GM19395 (cell line): ENCODE measurements at regions not wholly inside any gene's neighbourhood (a gene's known extent, or its start where the extent isn't known, plus 50 kb on each side); places are given as distances from the start of the nearest gene placed in this dataset.

ENCODE experiments used
- ATAC-seq: cut with Tn5 transposase; IDR thresholded peaks from one replicate; pipeline ENCODE4 v1.9.1; 2021; ENCODE audit warnings: mild to moderate bottlenecking, moderate library complexity; ENCODE audit not compliant: unreplicated experiment

DNA sequence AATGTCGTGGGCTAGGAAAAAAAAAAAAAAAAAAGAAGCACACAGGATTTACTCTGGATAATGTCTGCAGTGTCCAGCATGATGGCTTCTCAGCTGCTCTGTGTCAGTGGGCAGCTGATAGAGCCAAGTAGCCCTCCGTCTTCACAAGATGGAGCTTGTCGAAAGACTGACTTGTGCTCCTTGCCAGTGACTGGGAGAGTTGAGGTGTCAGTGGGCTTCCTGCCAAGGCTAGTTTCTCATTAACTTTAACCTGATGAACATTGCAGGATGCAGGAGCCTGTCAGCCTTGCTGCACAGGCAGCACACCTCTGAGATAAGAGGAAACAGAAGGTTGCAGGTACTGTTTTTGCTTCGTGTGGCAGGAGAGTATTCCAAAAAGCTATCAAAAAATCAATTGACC is 171.4 kb upstream of the SGCD start:
- no peak for ATAC-seq

DNA sequence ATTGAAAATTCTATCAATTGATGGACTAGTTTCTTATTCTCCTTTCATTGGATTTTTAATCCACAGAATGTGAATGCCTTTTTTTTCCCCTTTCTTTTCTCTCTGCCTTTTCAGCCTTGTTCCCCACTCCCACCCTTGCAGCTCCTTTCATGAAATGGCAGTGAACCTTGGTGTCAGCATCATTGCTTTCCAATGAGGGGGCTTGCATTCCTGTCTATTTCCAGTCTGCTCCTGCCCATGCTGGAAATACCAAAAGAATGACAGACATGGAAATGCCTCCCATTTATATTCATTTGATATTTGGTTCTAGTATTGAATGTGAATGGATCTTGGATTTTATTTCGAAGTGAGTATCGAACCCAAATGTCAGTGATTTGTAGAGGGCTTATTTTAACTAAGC is 162.7 kb upstream of the SGCD start:
- no peak for ATAC-seq

DNA sequence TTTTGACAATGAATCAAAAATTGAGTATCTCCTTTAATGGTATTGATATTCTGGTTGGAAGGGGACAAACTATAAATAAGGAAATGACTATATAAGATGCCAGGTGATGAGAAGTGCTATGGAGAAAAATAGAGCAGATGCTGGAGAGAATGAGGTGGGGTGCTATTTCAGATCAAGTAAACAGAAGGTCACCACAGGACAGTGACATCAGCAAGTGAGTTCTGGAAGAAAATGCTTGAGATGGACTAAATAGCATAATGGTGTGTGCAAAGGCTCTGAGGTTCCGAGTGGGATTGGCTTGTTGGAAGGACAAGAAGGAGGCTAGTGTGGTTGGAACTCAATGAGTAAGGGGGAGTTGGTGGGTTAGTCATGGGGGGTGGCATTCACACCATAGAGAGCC is 157.5 kb upstream of the SGCD start:
- no peak for ATAC-seq

DNA sequence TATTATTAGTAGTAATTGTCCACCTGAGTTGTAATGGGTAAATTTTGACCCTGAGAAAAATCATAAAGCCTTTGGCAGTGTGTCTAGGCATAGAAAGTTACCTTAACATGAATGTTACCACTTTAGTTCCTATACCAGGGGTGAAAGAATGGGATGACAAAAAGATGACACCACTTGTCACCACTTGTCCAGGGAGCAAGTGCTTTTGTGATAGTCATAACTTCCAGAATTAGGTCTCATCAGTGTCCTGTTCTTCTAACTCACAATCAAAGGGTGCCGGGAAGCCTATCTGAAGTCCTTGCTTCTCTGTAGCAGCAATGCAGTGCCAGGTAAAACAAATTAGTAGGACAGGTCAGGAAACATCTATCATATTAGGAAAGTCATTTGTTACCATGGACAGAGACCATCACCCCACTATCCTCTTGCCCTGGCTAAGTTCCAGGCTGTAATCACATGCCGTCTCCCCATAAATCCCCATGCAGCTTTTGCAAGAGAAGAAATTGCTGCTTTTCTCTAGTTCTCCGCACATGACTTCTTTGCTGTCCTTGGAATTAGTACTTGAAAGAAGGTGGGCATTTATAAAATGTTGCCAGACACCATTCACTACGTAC is 156.5 kb upstream of the SGCD start:
- ATAC-seq = no peak

DNA sequence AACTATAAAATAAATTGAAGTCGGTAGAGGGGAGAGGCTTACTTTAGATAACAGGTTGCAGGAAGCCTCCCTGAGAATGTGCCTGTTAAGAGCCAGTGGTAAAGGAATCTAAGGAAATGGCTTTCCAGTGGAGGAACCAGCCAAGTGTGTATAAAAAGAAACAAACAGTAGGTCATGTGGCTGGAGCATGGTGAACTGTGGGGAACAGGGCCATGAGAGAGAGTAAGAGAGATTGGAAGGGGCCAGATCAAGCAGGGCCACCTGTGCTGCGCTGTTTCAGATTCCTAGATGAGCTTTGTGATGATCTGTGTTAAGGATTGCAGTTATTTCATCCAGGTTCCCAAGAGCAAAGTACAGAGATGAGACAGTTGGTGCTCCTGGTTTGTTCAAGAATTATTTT is 152.7 kb upstream of the SGCD start:
- no peak for ATAC-seq

DNA sequence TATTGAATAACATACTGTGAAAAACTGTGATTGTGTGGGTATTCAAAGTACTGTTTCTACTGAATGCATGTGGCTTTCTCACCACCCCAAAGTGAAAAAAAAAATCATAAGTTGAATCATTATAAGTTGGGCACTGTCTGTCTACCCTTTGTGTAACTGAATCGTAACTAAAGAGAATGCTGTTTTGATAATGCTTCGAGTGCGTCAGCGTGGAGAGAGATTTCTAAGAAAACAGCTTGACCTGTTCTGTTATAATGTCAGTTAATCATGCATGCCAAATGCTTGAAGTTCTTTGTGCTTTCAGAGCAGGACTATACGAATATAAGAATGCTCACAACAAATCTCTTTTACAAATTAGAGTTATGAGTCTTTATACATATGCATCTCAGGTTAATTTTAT is 148.8 kb upstream of the SGCD start:
- ATAC-seq = no peak

DNA sequence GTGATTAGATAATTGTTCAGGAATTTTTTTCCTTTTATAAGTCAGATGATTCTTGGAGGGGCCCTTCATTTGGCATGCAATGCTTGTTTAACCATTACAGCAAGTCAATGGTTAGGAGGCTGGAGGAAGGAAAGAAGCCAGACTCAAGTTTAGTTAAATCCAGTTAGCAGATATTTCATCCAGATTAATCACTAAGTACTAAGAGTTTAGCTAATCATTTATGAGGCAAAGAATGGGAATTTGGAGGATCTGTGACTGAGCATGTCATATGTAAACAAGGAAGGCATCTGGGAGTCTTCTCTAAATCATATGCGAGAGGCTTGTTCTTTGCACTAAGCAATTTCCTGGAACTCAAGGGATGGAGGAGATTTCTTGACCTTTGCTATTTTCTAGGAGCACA is 145.3 kb upstream of the SGCD start:
- ATAC-seq = no peak

DNA sequence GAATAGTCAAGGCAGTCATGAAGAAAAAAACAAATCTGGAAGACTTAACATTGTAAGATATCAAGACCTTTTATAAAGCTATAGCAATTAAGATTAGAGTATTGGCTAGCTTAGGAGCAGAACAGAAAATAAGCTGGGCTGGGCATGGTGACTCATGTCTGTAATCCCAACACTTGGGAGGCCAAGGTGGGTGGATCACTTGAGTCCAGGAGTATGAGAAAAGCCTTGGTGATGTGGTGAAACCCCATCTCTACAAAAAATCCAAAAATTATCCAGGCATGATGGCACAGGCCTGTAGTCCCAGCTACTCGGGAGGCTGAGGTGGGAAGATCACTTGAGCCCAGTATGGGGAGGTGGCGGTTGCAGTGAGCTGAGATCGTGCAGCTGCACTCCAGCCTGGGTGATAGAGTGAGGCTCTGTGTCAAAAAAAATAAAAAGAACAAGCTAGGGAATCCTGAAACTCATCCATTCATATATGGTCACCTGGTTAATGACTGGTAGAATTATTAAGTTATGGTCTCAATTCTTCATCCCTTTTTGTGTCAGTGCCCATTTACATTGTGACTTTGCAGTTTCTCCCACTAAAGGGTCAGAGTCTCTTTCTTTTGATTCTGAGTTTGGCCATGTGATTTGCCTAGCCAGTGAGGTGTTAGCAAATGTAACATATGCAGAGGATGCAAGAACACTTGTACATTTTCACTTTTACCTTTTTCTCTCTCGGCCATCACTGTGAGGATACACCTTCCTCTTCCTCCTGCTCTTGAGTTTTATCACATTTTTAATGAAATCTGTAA is 144.6 kb upstream of the SGCD start:
- no peak for ATAC-seq

DNA sequence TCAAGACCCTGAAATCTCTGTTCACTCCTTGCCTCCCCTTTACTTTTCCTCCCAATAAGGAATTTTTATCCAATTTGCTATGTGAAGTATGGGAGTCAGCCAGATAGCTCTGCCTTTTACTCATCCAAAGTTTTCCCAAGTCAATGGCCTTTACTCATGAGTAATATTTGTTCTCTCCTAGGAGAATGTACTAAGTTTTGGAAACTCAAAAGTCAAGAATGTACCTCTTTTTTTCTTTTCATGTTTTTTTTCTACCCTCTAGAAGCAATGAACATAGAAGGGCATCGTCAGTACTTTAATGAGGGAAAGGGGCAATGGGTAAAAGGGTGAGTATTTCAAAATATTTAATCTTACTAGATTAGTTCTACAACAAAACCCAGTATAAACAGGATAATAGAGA is 140.2 kb upstream of the SGCD start:
- ATAC-seq = no peak

DNA sequence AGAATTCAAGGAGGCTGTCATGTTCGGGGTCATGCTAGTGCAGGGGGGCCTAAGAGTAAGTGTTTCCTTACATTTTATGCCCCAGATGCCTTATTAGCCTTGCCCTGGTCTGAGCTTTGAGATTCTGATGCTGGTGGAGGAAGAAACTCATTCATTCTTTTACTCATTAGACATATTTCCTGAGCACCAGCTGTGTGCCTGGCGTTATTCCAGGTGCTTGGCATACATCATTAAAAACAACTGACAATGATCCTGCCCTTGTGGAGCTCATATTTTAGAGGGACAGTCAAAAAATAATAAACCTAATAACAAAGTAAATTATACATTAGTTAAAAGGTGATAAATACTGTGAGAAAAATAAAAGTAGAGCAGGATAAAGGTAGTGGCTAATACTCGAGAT is 138.9 kb upstream of the SGCD start:
- ATAC-seq = no peak

DNA sequence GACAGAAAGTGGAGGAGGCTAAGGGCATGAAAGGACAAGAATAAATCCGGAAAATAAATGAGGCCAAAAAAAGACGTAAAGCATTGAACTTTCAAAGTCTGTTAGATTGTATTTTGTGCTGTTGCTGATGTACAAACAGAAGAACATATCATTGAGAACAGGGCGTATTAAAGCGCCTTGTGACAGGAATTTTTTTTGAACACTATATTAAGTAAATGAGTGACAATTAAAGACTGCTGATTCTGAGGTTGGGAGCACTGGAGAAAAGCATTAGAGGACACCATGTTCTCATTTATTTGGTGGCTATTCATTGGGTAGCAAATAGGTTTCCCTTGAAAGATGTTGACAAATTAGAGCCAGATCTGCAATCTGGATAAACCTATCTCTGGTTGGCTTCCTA is 137.3 kb upstream of the SGCD start:
- no peak for ATAC-seq

DNA sequence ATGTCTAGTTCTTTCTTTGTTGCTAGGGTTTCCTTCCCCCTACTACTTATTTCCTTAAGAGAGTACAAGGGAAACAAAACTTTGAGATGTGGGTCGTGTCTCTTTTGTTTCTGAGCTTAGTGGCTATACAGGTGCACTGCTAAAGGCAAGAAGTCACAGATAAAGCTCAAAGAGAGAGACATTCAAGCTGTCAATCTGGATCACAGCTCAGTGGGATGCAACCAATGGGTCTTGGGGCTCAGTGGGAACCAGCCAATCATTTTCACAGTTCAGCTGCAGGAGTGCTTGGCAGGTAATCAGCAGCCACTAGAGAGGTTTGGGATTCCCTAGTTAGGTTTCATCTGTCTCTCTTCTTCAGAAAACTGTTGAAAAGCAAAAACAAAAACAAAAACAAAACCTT is 135.4 kb upstream of the SGCD start:
- ATAC-seq = no peak

DNA sequence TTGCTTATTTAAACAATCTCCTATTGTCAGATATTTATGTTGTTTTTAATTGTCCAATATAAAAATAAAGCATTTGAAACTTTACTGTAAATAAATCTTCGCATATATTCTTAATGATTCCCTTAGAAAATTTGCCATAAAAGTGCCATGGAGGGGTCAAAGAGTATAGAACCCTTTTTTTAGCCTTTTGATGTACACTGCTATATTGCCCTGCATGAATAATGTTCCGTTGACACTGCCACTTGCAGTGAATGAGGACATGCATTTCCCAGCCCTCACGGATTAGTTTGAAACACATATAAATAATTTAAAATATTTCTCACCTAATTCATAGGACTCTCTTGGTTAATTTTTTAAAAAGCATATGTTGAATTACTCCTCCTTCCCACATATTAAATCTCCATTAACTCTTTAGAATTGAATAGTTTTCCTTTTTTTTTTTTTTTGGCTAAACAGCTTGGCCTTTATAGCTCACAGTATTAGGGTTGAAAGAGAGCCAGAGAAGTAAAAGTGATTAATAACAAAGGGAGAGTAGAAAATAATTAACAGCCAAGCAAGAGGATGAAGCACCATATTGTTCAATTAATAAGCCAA is 129.8 kb upstream of the SGCD start:
- no peak for ATAC-seq

DNA sequence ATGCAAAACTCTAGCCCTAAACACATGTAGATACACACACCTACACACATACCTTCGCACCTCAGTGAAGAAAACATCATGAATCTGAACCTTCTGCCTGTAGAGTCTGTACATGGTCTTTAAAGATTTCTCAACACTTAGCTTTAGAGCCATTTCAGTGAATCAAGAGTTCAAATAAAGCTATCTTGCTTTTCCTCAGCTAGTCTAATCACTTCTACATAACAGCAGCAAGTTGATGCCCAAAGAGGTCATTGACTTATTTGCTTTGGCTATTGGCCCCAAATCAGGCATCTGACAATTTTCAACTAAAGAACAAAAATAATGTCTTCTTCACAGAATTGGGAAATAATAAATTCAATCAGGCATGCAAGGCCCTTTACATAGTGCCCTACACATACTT is 127.9 kb upstream of the SGCD start:
- no peak for ATAC-seq

DNA sequence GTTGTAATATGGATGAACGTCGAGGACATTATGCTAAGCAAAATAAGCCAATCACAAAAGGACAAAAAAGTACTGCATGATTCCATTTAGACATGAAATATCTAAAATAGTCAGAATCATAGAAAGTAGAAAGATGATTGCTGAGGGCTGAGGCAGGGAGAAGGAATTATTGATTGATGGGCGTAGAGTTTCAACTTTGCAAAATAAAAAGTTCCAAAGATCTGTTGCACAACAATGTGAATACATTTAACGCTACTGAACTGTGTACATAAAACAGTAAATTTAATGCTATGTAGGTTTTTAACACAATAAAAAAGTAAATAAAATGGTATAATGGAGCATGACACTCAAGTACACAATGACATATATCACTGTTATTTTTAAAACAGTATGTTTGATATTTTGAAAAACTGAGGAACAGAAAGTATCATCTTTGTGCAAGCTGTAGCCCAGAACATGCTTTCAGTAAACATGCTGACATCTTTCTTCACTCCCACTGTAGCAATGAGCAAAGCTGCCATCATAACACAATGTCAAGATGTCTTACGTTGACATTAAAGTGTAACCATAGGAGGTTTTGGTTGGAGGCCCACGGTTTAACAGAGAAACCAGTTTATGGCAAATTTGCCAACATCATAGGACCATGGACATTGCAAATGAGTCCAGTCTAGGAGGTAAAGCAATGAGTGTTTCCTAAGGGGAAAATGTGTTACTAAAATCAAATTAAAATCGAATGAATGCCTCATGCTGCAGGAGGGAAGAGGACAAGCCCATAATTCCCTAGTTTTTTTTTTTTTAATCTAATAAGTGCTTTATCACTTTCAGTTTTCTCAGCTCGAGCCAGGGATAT is 125.8 kb upstream of the SGCD start:
- no peak for ATAC-seq

DNA sequence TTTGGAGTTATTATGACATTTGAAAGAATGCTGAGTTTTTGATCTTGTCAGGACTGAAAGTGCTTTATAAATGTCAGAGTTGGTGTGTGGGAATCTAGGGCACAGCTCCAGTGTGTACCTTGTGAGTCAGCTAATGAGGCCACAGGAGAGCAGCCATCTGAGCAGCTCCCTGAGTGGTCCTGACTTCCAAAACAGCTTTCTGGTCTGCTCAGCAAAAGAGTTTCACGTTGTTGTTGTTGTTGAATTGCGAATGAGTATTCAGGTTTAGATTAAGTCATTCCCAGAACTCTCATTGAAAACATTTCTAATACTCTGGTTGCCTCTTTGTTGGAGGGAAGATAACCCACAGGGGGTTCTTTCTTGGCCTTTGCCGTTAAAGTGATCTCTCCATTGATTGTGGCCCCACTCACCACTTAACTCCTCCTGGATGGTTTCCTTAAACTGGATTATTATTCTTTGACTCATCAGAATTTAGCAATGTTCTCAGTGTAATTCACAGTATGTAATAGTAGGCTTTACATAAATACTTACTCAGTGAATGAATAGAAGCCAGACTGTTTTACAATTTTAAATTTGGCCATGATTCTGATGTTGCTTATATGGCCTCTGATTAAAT is 125.1 kb upstream of the SGCD start:
- ATAC-seq = no peak

DNA sequence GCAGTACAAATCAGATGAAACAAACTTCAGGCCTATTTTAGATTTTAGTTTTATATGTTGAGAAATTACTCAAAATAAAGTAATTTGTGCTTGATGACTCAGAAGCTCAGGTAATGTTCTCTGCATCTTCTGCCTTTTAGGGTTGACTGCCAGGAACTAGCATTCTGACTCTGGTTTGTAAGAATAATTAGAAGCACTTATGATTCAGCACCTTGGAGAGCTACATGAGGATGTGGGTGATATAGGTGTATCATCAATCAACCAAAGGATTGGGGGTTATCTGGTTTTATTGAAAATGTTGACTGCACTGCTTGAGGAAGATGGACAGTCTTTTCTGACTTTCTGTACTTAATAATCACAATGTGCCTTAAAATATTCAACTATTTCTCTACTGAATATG is 118.7 kb upstream of the SGCD start:
- ATAC-seq = no peak

DNA sequence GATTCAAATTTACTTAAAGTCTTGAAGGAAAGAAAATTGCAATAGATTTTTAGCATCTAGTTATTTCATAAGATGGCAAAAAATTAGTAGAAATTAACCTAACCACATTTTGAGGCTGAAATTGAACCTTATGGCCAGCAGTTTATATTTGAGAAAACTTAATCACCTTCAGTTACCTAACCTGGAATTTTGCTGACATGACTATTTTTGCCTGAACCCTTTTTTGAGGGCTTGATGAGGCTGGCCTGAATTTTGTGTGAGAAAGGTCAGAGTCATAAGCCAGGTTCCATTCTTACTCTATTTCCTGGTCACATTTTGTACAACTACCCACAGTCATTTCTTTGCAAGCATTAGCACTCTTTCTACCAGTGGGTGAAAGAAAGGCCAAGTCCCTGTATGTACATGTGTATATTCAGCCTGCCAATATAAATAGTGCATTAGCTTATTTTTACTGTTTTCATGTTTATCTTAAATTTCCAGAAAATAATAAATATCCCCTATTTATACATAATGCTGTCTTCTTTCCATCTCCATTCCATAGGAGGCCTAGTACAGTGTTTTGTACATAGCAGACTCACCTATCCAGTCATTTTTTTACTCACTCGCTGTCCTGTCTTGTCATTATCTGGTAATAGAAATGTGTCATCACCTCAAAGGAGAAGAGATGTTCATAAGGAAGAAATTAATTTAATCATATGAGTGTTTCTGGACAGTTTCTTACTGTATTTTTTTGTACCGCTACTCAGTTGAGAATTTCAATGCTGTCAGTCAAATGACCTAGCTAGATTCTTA is 108.4 kb upstream of the SGCD start:
- no peak for ATAC-seq

DNA sequence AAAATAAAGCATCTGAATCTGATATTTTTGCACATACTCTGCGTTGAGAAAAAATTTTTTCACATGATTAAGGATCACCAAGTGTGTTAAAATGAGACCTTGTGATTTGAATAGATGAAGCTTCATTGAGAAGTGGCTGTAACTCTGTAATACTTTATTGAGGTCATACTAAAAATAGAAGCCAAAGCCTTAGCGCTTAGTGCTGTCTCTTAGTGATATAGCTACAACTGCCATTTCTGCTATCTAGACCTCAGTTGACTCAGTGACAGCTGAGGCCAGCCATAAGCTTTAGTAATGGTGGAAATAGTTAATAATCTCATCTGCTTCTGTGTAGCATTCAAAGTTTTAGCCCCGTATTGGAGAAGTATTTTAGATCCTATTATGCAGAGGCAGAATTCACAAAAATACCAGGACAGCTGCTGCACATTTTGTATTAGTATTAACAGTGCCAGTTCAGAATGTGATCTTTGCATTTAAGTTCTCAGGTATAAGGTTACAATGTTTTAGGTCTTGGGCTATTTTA is 107.4 kb upstream of the SGCD start:
- ATAC-seq = no peak

DNA sequence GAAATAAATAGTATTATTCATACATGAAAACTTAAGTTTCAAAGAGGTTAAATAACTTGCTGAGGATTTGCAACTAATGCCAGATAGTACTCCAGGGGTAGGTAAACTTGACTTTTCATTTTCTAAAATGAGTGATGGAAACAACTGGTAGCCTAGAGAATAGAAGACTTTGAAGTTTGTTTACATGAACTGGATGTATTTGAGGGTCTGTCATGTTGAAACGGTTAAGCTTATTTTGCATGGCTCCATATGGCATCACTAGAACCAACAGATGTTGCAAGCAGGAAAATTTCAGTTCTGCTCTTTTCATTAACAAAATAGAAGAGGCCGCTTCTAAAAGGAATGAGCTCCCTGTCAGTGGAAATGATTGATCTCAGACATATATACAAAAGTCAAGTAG is 105.1 kb upstream of the SGCD start:
- no peak for ATAC-seq
